HG02870 (cell line): ENCODE measurements at regions not wholly inside any gene's neighbourhood (a gene's known extent, or its start where the extent isn't known, plus 50 kb on each side); places are given as distances from the start of the nearest gene placed in this dataset.
A peak's percentile ranks its signal among the peaks of the same experiment; 100 is the strongest.
"Not testable (repeated sequence)": the region's sequence is repeated elsewhere in the genome, so short reads cannot be mapped to it uniquely, and the experiment has no call there.

Experiments used
- ATAC-seq: cut with Tn5 transposase; IDR thresholded peaks from one replicate; pipeline ENCODE4 v1.9.1; 2021; ENCODE audit warnings: mild to moderate bottlenecking, moderate library complexity; ENCODE audit not compliant: unreplicated experiment

GRCh38 chr2:154963511-154963910 lies 265.0 kb downstream of the KCNJ3 start:
- no peak for ATAC-seq

GRCh38 chr2:154961676-154962075 lies 263.2 kb downstream of the KCNJ3 start:
- ATAC-seq, result no peak

GRCh38 chr2:154960802-154961583 lies 262.5 kb downstream of the KCNJ3 start:
- peak; percentile 93 for ATAC-seq

- no peak for ATAC-seq
Observed at GRCh38 chr2:154952346-154952980, 254.0 kb downstream of the KCNJ3 start.

- ATAC-seq, result not testable (repeated sequence)
Observed at GRCh38 chr2:154947416-154947815, 248.9 kb downstream of the KCNJ3 start.

GRCh38 chr2:154945984-154946383 lies 247.5 kb downstream of the KCNJ3 start:
- ATAC-seq, result no peak

GRCh38 chr2:154941379-154941778 lies 242.9 kb downstream of the KCNJ3 start:
- no peak for ATAC-seq

GRCh38 chr2:154934213-154934612 lies 235.7 kb downstream of the KCNJ3 start:
- ATAC-seq, result no peak

GRCh38 chr2:154924531-154924930 lies 226.0 kb downstream of the KCNJ3 start:
- ATAC-seq, result no peak

- no peak for ATAC-seq
Observed at GRCh38 chr2:154914561-154914960, 216.1 kb downstream of the KCNJ3 start.

GRCh38 chr2:154912215-154912614 lies 213.7 kb downstream of the KCNJ3 start:
- no peak for ATAC-seq

GRCh38 chr2:154911729-154912128 lies 213.2 kb downstream of the KCNJ3 start:
- no peak for ATAC-seq

GRCh38 chr2:154910701-154911100 lies 212.2 kb downstream of the KCNJ3 start:
- ATAC-seq, result no peak

- ATAC-seq, result no peak
Observed at GRCh38 chr2:154908327-154908726, 209.8 kb downstream of the KCNJ3 start.
